DMS 273 (cell line): ENCODE measurements at regions not wholly inside any gene's neighbourhood (a gene's known extent, or its start where the extent isn't known, plus 50 kb on each side); places are given as distances from the start of the nearest gene placed in this dataset.
"Not testable (repeated sequence)": the region's sequence is repeated elsewhere in the genome, so short reads cannot be mapped to it uniquely, and the experiment has no call there.

Experiments used
- DNase-seq: peaks from one replicate; lab custom pipeline; 2025; ENCODE audit not compliant: unreplicated experiment; lab: John Stamatoyannopoulos, UW

DNA sequence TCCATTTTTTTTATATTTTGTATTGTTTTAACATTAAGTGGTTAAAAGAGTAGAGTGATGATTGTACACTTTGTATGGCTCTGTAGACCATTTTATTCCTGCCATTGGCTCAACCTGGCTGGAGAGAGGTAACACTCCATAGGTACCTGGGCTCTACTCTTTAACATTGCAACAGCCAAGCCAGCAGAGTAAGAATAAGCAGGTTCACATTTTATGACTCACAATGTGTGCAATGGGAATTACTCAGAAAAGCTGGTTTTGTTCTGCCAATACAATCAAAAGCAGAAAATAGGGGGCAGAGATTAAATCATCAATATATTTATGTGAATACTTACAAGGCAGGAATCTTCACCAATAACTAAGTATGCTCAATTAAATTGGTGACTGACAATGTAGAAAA, 1324.0 kb downstream of the AMY1C start:
- DNase-seq: no peak

- no peak for DNase-seq
These were observed 1333.9 kb downstream of the AMY1C start for GRCh38 chr1:105083611-105084010.

GRCh38 chr1:105087506-105087905, 1337.8 kb downstream of the AMY1C start:
- DNase-seq: no peak

GRCh38 chr1:105088166-105088565, 1338.5 kb downstream of the AMY1C start:
- no peak for DNase-seq

DNA sequence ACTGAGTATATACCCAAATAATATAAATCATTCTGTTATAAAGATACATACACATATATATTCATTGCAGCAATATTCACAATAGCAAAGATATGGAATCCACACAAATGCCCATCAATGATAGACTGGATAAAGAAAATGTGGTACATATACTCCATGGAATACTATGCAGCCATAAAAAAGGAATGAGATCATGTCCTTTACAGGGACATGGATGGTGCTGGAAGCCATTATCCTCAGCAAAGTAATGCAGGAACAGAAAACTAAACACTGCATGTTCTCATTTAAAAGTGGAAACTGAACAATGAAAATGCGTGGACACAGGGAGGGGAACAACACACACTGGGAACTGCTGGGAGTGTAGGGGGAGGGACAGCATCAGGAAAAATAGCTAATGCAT, 1344.2 kb downstream of the AMY1C start:
- DNase-seq: not testable (repeated sequence)

- no peak for DNase-seq
These were observed 1350.4 kb downstream of the AMY1C start for GRCh38 chr1:105100102-105100501.

DNA sequence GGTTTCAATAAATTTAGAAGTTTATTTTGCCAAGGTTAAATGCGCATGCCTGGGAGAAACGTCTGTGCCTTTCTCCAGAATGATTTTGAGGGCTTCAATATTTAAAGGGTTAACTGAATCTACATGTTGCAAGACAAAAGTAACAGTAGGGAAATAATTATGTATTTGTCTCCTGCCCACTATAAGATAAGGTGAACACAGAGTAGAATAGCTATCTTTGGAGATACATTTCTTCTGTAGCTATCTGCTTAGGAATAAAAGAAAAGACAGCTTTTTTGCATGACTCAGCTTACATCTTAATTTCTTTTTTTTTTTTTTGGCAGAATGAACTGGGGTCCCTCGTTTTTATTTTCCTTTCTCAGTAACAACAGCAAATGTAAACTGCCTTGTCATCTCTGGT, 1351.6 kb downstream of the AMY1C start:
- no peak for DNase-seq

DNA sequence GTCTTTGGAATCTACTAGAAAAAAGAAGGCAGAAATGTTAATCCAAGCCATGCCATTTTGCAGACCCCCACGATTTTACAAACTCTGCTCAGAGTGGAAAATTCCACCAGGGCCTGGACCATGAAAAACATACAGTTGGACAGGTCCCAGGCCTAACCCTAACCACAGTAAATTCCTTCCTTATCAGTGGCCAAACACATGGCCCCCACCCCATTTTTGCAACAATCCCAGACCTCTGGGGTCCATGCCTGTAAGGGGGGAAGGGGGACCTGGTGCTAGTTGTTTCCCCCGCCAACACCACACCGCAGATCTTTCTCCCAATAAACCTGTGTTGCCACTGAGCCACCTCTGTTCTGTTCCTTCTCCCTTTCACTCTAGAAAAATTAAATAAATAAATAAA, 1352.7 kb downstream of the AMY1C start:
- DNase-seq: no peak

DNA sequence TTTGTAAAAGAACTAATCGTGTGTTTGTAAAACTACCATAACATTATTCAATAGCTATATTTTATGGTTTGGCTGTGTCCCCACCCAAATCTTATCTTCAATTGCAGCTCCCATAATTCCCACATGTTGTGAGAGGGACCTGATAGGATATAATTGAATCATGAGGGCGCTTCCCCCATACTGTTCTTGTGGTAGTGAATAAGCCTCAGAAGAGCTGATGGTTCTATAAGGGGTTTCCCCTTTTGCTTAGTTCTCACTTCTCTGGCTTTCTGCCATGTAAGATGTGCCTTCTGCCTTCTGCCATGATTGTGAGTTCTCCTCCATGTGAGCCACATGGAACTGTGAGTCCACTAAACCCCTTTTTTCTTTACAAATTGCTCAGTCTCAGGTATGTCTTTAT, 1372.3 kb downstream of the AMY1C start:
- DNase-seq: peak; percentile 0

GRCh38 chr1:105137543-105138457, 1388.1 kb downstream of the AMY1C start:
- DNase-seq: peak; percentile 36

GRCh38 chr1:105138458-105138893, 1388.8 kb downstream of the AMY1C start:
- DNase-seq: peak; percentile 22

DNA sequence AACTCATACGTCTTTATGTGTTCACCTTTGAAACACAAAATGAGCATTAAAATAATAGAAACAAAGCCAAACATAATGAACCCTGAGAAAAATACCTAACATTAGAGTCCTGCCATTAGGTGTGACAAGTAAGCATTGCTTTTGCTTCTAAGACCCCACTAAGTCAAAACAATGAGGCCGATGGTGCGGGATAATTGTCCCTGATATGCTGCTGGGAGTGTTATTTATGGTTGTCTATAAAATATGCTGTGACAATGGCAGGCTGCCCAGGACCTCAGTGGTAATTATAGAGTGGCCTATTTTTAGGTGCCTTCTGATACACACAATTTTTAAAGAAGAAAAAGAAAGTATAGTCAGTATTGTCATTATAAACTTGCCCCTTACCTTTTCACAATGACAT, 1423.1 kb downstream of the AMY1C start:
- DNase-seq: no peak

GRCh38 chr1:105180789-105181188, 1431.1 kb downstream of the AMY1C start:
- no peak for DNase-seq

DNA sequence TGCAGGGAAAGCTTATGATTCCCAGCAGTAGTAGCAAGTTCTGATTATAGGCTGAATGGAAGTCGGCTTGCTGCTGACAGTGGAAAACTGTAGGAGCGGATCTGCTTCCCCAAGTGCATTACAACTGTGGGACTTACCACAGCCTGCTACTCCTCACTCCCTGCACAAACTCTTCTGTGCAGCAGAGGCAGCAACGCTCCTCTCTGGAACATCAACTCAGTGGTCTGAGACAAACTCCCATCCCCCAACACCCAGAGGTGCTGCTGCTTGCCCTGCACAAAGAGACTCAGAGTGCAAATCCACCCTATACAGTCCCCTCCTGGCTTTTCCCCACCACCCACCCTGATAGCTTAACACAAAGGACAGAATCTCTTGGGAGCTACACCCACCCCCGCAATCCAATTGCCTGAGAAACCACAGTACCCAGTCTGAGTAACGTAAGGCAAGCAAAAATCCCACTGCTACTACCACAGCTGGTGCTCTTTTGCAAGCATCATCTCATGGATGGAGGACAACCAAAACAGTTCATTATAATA, 1455.2 kb downstream of the AMY1C start:
- no peak for DNase-seq

DNA sequence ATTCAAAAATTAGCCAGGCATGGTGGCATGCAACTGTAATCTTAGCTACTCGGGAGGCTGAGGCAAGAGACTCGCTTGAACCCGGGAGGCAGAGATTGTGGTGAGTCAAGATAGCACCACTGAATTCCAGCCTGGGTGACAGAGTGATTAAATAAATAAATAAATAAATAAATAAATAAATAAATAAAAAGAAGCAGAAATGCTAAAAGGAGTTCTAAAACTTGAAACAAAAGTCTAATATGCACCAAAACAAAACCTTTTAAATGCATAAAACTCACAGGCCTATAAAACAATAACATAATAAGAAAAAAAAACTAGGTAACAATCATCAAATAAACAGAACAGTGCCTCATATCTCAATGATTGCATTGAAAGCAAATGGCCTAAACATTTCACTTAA, 1458.9 kb downstream of the AMY1C start:
- DNase-seq: no peak

DNA sequence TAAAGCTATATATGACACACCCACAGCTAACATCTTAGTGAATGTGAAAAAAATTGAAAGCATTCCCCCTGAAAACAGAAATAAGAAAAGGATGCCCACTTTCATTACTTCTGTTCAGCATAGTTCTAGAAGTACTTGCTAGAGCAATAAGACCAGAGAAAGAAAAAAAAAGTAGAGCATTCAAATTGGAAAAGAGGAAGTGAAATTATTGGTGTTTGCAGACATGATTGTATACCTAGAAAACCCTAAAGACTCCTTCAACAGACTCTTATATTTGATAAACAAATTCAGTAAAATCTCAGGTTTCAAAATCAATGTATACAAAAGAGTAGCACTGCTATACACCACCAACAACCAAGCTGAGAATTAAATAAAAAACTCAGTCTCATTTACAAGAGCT, 1461.0 kb downstream of the AMY1C start:
- DNase-seq: no peak

- DNase-seq: no peak
These were observed 1481.7 kb downstream of the AMY1C start for GRCh38 chr1:105231378-105231777.

GRCh38 chr1:105243411-105243810, 1493.7 kb downstream of the AMY1C start:
- no peak for DNase-seq

GRCh38 chr1:105243969-105244368, 1494.3 kb downstream of the AMY1C start:
- no peak for DNase-seq

DNA sequence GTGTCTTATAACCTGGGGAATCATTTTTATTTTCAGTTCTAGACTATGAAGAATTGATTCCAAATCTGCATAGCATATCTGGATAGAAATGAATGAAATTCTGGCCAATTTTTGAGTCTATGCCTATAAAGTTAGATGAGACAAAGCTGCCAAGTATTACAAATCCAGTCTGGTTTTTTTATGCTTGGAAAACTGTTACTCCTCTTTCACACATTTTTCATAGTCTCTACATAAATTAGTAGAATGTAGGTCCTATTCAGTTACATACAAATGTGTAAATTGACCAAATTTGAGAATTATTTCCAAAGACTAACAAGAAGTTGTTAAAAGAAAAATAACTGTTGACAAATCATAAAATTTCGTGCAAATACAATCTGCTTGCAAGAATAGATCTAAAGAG, 1505.2 kb downstream of the AMY1C start:
- no peak for DNase-seq

DNA sequence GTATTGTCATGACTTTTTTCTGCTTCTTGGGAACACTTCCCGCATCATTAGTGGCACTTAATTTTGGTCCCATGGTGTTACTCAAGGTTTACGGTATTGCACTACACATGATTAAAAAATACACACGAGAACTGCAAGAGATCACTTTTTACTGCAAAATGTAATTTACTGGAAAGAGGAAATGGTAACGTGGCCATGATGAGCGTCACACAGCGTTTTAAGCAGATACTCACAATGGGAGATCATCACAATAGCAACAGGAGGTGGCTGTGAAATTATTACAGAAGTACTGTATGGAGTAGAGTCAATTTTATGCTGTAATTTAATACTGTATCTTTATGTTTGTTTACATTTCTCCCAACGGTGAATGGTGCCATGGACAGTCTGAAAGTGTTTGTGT, 1510.3 kb downstream of the AMY1C start:
- no peak for DNase-seq

- DNase-seq: no peak
These were observed 1521.3 kb downstream of the AMY1C start for GRCh38 chr1:105270966-105271365.

DNA sequence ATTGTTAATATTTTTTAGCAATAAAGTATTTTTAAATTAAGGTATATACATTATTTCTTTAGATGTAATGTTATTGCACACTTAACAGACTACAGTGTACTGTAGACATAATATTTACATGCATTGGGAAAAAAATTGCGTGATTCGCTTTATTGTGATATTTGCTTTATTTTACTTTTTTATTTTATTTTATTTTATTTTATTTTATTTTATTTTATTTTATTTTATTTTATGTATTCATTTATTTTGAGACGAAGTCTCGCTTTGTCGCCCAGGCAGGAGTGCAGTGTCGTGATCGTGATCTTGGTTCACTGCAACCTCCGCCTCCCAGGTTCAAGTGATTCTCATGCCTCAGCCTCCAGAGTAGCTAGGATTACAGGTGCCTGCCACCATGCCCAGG, 1522.7 kb downstream of the AMY1C start:
- DNase-seq: not testable (repeated sequence)
